Fibroblast of lung (primary cell): ENCODE measurements at regions not wholly inside any gene's neighbourhood (a gene's known extent, or its start where the extent isn't known, plus 50 kb on each side); places are given as distances from the start of the nearest gene placed in this dataset.

Source experiments
- CTCF ChIP-seq, 2 donors: IDR thresholded peaks in 1 of 2; conservative IDR thresholded peaks in 1 of 2; 1 replicate in 1 of 2; 2 replicates in 1 of 2; pipeline ENCODE4 v1.5.1; 2011 to 2012; ENCODE audit warnings: low read length in 2 of 2, control low read depth in 1 of 2, inconsistent platforms in 1 of 2, low read depth in 1 of 2, mild to moderate bottlenecking in 1 of 2
- EZH2 ChIP-seq: IDR thresholded peaks from 2 replicates; pipeline ENCODE4 v1.5.1; 2012; ENCODE audit warnings: low read length, control low read depth, mild to moderate bottlenecking; ENCODE audit errors: missing control alignments

DNA sequence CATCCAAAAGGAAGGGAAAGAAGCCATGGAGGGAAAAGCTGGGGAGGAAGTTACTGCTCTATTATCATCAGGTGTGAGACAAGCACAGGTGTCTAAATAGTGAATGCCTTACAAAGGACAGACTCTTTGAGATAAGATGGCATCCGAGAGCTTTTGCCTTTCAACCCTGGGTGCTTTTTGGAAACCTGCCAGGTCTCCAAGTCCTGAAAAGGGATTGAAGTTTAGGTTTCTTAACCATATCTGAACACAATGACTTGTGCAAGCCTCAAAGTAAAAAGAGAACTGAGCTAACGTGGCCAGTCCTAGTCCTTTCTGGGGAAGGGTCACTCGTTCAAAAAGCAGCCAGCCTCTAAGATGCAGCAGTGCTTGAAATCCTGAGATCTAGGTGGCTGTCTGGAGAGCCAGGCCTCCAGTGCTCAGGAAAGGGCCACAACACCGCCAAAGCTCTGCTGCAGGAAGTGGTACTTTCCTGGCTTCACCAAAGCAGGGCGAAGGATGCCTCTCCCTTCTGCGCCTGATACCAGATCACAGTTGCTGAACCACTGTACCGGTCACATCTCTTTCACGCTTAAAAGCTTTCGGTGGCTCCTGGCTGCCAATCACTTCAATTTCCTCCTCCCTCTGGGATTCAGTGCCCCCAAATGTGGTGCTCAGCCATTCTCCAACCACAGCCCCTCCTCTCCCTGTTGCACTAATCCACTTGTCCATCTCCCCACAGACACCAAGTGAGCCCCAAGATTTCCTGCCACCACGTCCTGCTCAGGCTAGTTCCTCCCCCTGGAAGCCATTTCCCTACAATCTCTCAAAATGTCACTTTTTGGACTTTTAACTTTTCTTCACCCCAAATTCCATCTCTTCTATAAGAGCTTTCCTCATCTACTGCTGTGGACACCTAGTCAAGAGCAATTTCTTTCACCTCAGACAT, 104.1 kb upstream of the LPP start:
- TF ChIP-seq CTCF (conservative IDR thresholded peaks at IDR 0.05 in 1 of 2, IDR thresholded peaks at IDR 0.05 in 1 of 2; ENCODE audit: low read depth in 1 of 2, low read length in 2 of 2), result no peak
- TF ChIP-seq EZH2, result no peak
